ENCODE measurements at regions not wholly inside any gene's neighbourhood (a gene's known extent, or its start where the extent isn't known, plus 50 kb on each side); places are given as distances from the start of the nearest gene placed in this dataset.

DNA sequence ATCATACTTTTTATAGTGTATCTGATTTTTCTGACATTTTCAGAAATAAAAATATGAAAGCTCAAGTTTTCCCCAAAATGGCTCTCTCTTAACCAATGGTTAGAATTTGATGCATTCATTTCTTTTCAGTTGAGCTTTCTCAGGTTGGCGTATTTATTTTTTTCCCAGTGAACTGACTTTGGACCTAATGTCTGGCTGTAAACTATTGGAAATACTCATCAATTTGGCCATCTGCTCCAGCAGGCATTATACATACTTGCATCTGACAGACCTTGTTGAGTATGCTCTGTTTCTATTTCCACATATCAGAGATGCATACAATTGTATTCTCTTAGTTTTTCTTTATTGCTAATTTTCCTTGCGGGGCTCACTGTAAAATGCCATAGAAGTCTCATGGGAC is 1374.8 kb upstream of the MAP3K7 start:
- no peaks in the 10 kb centered on the region for H3K9me3 ChIP-seq
- ChIA-PET POLR2A (no interaction called here), CTCF (no interaction called here)
- no peak for TF ChIP-seq ZSCAN20 (CRISPR knock-in tag; IDR thresholded peaks at IDR 0.05)
- TF ChIP-seq HEYL (CRISPR knock-in tag; IDR thresholded peaks at IDR 0.05), result no peak
- no peak for TF ChIP-seq CHD2 (IDR thresholded peaks at IDR 0.05; ENCODE audit: low read length, partially characterized antibody)
- TF ChIP-seq PHF8 (IDR thresholded peaks at IDR 0.05; ENCODE audit: borderline replicate concordance, low read depth), result no peak
- no peak for TF ChIP-seq JUNB (IDR thresholded peaks at IDR 0.05)
- TF ChIP-seq, protein P1, sequence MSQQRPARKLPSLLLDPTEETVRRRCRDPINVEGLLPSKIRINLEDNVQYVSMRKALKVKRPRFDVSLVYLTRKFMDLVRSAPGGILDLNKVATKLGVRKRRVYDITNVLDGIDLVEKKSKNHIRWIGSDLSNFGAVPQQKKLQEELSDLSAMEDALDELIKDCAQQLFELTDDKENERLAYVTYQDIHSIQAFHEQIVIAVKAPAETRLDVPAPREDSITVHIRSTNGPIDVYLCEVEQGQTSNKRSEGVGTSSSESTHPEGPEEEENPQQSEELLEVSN (IDR thresholded peaks at IDR 0.05; ENCODE audit: borderline replicate concordance, low read depth), result no peak
- TF ChIP-seq HES2 (IDR thresholded peaks at IDR 0.05), result no peak
- TF ChIP-seq FOXS1 (CRISPR knock-in tag; IDR thresholded peaks at IDR 0.05), result no peak
- TF ChIP-seq KDM5A (IDR thresholded peaks at IDR 0.05), result no peak
- TF ChIP-seq, protein P2, sequence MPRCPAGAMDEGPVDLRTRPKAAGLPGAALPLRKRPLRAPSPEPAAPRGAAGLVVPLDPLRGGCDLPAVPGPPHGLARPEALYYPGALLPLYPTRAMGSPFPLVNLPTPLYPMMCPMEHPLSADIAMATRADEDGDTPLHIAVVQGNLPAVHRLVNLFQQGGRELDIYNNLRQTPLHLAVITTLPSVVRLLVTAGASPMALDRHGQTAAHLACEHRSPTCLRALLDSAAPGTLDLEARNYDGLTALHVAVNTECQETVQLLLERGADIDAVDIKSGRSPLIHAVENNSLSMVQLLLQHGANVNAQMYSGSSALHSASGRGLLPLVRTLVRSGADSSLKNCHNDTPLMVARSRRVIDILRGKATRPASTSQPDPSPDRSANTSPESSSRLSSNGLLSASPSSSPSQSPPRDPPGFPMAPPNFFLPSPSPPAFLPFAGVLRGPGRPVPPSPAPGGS (IDR thresholded peaks at IDR 0.05), result no peak
- no peak for TF ChIP-seq CBX2 (IDR thresholded peaks at IDR 0.05; ENCODE audit: borderline replicate concordance, low read depth)
- no peak for TF ChIP-seq RCOR1 (IDR thresholded peaks at IDR 0.05; ENCODE audit: low read depth, low read length)
- TF ChIP-seq HOXB13 (CRISPR knock-in tag; IDR thresholded peaks at IDR 0.05; ENCODE audit: low read depth), result no peak
- no peak for TF ChIP-seq ZFP36 (IDR thresholded peaks at IDR 0.05; ENCODE audit: borderline replicate concordance, partially characterized antibody)
- no peak for TF ChIP-seq GATA3 (IDR thresholded peaks at IDR 0.05; ENCODE audit: borderline replicate concordance)
- no peak for TF ChIP-seq RARB (CRISPR knock-in tag; IDR thresholded peaks at IDR 0.05)
- H3K27ac ChIP-seq, result no peak overlapping the region
- no peaks in the 10 kb centered on the region for H3K4me1 ChIP-seq
- no peak overlapping the region for H3K4me3 ChIP-seq
- ATAC-seq (no peak), DNase-seq (ENCODE audit: low read depth in 1 of 2, low spot score in 1 of 2) (no peak), FAIRE-seq (no peak)
- WGBS (ENCODE audit: missing lambda C conversion rate), result 36% methylated on average over 2 of the region's 2 CpGs
- no peak overlapping the region for H3K4me2 ChIP-seq

DNA sequence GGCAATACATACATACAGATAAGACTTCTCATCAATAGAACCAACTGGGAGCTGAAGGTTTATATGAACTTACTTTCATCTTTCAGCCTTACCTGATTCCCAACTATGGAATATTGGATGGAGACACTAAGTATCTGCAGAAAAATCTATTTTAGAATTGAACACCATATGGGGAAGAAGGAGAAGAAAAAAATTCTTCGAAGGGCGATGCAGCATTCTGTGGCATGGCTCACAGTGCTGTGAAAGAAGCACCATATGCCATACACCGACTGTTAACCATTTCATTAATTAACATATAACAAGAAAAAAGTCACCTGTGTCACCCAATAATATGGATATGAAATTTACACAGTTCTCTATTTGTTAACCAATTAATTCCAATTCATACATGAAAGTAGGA is 1374.4 kb upstream of the MAP3K7 start:
- Histone ChIP-seq H3K4me2 (no peak overlapping the region), H3K4me3 (no peak overlapping the region), H3K27ac (no peak overlapping the region), H3K4me1 (no peaks in the 10 kb centered on the region), H3K9me3 (no peaks in the 10 kb centered on the region)
- ATAC-seq (no peak), DNase-seq (ENCODE audit: low read depth in 1 of 2, low spot score in 1 of 2) (no peak), FAIRE-seq (no peak)
- no peak for TF ChIP-seq EP300 (IDR thresholded peaks at IDR 0.05)
- TF ChIP-seq POLR2A (IDR thresholded peaks at IDR 0.05; ENCODE audit: low read length), result no peak
- WGBS (ENCODE audit: missing lambda C conversion rate), result 7% methylated on average over 3 of the region's 3 CpGs
- POLR2A ChIA-PET, result no interaction called here
- CTCF ChIA-PET, result no interaction called here

- CTCF ChIA-PET, result no interaction called here
- POLR2A ChIA-PET, result no interaction called here
- FAIRE-seq (no peak), DNase-seq (ENCODE audit: low read depth in 1 of 2, low spot score in 1 of 2) (no peak), ATAC-seq (no peak)
- TF ChIP-seq, protein P1 (IDR thresholded peaks at IDR 0.05; ENCODE audit: borderline replicate concordance, low read depth), result no peak
- TF ChIP-seq HES2 (IDR thresholded peaks at IDR 0.05) (no peak), RCOR1 (IDR thresholded peaks at IDR 0.05; ENCODE audit: low read depth, low read length) (no peak), NPAS2 (CRISPR knock-in tag; IDR thresholded peaks at IDR 0.05; ENCODE audit: borderline replicate concordance) (no peak), MAFK (IDR thresholded peaks at IDR 0.05; ENCODE audit: partially characterized antibody) (no peak), EHF (CRISPR knock-in tag; IDR thresholded peaks at IDR 0.05) (no peak), HOXB13 (CRISPR knock-in tag; IDR thresholded peaks at IDR 0.05; ENCODE audit: low read depth) (no peak), HOXA7 (CRISPR knock-in tag; IDR thresholded peaks at IDR 0.05) (no peak)
- TF ChIP-seq, protein P2 (IDR thresholded peaks at IDR 0.05), result no peak
- TF ChIP-seq, protein P3, sequence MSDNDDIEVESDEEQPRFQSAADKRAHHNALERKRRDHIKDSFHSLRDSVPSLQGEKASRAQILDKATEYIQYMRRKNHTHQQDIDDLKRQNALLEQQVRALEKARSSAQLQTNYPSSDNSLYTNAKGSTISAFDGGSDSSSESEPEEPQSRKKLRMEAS (IDR thresholded peaks at IDR 0.05), result no peak
- TF ChIP-seq, protein P4, sequence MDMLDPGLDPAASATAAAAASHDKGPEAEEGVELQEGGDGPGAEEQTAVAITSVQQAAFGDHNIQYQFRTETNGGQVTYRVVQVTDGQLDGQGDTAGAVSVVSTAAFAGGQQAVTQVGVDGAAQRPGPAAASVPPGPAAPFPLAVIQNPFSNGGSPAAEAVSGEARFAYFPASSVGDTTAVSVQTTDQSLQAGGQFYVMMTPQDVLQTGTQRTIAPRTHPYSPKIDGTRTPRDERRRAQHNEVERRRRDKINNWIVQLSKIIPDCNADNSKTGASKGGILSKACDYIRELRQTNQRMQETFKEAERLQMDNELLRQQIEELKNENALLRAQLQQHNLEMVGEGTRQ (IDR thresholded peaks at IDR 0.05), result no peak
- H3K9me3 ChIP-seq, result no peaks in the 10 kb centered on the region
- no peak overlapping the region for H3K27ac ChIP-seq
- H3K4me2 ChIP-seq, result no peak overlapping the region
- 0% methylated on average over 2 of the region's 2 CpGs for WGBS (ENCODE audit: missing lambda C conversion rate)
- H3K4me3 ChIP-seq, result no peak overlapping the region
- H3K4me1 ChIP-seq, result no peaks in the 10 kb centered on the region
Observed at GRCh38 chr6:91941838-91942237, 1355.0 kb upstream of the MAP3K7 start.
